UCSD-AML1 (cell line): ENCODE measurements at regions not wholly inside any gene's neighbourhood (a gene's known extent, or its start where the extent isn't known, plus 50 kb on each side); places are given as distances from the start of the nearest gene placed in this dataset.
A peak's percentile ranks its signal among the peaks of the same experiment; 100 is the strongest.

ENCODE experiments used
- DNase-seq: peaks from one replicate; lab custom pipeline; 2025; ENCODE audit not compliant: unreplicated experiment; lab: John Stamatoyannopoulos, UW

DNA sequence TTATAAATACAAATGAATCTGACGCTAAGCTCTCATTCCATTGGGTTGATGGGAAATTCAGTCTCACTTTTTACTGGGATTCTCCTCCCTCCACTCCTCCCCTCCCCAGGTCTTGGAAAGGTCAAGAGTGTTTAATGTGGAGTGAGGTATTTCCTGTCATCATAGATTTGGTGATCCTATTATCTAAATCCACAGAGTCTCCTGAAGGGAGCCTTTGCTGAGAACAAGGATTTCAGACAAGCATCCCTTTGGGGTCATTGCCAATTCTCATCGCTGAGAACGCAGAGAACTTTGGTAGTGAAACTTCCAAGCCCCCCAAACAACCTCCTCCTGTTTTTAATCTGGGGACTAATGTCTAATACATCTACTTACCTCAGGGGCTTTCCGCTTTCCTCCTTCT, 297.9 kb downstream of the OTOL1 start:
- no peak for DNase-seq

DNA sequence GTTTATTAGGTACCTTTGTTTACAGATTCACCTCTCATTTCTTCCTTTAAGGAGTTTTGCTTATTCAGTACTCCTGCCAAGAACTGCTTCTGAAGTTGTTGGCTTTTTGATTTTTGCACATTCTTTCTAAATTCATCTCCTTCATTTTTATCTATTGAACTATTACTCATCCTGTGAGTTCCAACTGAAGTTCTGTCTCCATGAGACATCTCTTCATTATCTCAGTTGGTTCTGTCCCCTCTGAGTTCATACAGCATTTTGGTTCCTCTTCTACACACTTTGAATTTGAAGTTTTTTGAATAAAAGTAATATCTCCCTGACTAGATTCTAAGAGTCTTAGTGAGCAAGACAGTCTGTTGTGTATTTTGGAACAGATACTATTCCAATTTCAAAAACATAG, 299.7 kb downstream of the OTOL1 start:
- no peak for DNase-seq

DNA sequence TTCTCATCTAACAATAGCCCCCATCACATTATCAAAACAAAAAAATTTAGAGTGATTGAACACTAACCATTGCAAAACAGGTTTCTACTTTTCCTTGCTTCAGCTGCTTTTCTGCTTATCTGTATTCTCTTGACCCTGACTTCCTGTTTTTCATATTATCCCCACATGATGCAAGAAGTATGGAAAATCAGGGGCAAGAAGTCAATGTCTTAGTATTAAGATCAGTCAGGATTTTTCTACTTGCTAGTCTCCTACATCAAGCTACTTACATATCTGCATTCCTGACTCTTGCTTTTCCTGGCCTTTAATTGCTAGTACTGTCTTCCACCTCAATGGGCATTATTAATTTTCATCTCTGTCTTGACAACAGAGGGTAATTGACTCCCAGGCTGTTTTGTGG, 300.2 kb downstream of the OTOL1 start:
- no peak for DNase-seq

DNA sequence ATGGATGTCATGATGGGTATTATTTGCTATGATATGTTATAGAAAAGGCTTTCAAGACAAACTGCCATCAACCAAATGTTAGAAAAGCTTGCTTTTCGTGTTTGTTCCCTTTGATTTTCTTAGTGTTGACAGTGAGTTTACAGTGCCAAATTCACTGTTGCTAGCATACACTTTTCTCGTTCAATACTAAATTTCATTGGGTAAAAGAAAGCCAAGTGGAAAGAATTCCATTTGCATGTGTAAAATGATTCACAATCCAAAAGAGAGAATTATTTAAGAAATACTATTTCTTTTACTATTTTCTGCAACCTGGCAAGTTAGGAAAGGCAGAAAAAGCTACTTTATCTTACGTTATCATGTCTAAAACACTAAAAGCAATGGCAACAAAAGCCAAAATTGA, 301.4 kb downstream of the OTOL1 start:
- DNase-seq, result no peak

DNA sequence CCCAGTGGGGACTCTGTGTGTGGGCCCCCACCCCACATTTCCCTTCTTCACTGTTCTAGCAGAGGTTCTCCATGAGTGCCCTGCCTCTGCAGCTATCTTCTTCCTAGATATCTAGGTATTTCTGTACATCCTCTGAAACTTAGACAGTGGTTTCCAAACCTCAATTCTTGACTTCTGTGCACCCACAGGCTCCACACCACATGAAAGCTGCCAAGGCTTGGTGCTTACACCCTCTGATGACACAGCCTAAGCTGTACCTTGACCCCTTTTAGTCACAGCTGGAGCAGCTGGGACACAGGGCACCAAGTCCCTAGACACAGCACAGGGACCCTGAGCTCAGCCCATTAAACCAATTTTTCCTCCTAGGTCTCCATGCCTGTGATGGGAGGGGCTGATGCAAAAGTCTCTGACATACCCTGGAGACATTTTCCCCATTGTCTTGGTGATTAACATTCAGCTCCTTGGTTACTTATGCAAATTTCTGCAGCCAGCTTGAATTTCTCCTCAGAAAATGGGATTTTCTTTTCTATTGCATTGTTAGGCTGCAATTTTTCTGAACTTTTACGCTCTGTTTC, 304.5 kb downstream of the OTOL1 start:
- no peak for DNase-seq

DNA sequence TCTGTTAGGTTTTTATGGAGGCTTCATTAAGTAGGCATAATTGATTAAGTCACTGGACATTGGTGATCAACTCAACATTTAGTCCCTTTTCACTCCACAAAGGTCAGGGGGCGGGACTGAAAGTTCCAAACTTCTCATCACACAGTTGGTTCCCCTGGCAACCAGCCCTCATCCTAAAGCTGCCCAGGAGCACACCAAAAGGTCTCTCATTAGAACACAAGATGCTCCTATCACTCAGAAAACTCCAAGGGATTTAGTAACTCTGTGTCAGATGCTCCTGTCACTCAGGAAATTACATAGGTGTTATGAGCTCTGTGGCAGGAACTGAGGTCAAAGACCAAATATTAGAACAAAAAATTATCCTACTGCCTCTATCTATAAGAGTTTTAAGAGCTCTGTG, 321.5 kb downstream of the OTOL1 start:
- DNase-seq, result no peak

DNA sequence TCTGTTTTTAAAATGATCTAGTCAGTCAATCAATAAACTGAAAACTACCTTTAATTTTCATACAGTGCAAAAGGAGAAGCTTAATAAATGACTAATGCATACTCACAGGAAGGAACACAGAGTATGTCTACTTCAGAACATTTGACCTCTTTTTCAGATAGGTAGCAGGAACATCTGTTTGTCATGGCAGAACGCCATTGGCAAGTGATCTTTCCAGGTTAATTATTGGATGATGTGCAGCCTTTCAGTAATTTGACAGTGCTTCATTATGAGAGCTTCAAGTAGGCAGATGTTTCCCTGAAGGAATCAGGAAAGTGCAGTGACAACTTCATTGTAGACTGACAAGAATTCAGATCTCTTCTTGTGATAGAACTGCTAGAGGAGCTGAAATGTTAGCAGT, 325.0 kb downstream of the OTOL1 start:
- DNase-seq, result no peak

DNA sequence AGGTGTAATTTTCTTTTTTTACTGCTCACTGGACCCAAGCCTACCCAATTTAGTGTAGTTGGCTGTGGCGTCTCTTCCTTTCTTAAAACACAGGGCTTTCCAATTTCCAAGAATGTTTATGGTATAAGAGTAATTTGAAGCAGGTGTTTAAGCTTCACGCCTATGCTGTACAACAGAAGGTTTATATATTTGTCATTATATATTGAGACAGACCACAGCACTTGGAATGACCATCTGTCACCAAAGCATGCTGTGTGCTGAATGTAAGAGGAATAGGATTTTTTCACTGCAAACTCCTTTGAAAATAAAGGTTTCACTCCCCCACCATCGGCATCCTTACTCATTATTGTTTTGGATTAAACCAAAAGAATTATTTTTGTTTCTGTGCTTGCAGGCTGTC, 325.7 kb downstream of the OTOL1 start:
- DNase-seq, result no peak

DNA sequence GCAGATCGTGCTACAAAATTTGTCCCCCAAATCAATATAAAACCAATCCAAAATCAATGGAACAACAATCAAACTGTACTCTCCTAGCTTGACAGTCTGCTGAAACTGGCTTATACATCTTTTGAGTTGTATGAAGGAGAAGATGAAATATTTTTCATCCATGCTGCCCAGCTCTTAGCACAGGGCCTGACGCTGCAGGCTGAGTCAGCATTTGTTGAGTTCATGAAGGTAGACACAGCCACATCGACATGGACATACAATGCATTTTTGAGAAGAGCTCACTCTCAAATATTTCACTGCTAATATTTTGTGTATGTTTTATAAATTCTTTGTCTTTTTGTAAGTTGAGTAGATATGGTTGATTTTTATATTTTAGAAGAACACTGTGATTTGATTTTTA, 327.3 kb downstream of the OTOL1 start:
- DNase-seq, result no peak

DNA sequence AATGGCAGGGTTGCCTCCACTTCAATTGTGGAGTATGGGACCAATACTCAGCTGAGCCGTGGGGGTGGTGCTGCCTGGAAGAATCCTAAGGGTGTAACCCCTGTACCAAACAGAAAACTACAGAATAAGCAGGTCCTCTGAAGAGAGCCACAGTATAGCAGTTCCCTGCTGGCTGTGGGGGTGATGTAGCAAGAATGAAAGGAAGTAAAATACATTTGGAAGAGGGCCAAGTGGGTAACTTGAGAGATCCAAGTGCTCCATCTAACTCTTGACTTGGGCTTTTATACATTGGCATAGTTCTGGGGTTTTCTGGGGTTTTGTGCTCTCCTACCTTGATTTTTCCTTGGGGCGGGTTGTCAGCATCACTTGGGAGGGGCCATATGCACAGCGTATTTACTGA, 341.4 kb downstream of the OTOL1 start:
- DNase-seq, result no peak

DNA sequence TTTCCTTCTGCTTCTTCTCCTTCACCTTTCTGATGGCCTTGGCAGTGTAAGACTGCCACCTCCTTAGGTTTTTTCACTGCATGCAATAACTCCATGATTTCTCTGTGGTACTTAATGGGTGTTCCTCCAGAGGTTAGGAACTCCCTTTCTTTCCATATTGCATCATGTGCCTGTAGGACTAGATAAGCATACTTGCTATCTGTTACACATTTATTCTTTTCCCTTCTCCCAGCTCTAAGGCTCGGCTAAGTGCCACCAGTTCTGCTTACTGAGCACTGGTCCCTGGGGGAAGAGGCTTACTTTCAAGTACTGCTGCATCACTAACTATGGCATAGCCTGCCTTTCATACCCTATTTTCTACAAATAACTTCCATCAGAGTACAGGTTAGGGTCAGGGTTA, 351.8 kb downstream of the OTOL1 start:
- no peak for DNase-seq

DNA sequence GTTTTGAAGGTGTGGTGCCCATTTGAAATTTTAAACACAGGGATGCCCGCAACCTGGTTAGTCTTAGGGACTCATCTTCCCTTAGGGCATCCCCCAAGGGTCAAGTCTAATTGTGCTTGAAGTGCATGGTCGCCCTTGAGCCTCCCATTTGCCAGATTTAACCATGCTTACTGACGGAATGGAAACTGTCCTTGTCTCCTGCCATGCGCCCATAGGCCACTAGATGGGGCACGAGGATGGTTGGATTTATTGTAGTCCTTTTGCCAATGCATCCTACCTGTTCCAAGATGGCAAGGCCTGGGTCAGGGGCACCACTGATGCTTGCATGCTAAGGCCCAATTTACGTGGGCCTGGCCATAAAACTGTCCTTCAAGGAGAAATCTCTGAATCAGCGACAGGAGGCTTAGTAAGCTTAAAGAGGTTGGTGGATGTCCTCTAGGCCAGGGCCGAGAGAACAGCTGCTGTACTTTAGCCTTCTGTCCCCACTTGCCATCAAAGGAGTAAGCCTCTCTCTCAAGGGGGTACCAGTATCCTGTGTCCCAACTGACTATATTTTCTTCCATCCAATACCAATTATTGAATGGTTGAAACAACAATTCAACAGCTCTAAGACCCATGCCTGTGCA, 355.4 kb downstream of the OTOL1 start:
- peak; percentile 46 for DNase-seq

DNA sequence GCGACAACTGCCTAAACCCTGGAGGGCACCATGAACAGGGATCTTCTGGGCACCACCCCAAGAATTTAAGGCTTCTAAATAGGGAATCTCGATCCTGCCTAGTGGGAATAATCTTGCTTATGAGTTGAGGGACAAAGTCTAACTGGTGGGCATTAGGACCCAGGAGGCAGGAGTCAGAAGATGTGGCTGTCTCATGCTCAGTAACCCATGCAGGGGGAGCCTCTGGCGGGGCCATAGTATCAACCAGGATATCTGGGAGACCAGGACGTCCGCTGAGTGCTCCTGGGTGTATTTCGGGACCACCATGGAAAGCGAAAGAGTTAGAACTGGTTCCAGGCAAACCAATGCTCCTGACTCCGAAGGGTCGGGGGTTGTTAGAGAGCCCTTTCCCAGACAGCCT, 356.1 kb downstream of the OTOL1 start:
- no peak for DNase-seq

DNA sequence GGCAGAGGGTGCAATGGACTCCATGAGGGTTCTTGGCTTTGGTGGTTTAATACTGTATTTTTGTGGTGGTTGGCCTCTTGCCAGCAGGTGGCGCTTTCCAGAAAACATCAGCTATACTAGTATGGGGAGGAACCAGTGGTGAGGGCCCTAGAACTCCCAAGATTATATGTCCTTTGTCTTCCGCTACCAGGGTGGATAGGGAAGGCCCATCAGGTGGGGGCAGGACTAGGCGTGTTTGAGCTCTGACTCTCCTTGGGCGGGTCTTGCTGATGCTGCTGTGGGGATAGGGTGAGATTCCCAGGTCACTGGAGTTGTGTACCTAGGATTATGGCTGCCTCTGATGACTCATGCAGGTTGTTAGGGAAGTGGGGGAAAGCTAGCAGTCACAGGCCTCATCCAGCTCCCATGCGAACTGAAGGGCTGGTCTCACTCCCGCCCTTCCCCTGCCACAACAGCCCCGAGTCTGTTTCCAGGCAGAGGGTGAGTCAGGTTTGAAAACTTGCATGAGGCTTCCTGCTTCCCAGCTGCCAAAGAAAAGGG, 357.7 kb downstream of the OTOL1 start:
- DNase-seq, result peak; percentile 41

DNA sequence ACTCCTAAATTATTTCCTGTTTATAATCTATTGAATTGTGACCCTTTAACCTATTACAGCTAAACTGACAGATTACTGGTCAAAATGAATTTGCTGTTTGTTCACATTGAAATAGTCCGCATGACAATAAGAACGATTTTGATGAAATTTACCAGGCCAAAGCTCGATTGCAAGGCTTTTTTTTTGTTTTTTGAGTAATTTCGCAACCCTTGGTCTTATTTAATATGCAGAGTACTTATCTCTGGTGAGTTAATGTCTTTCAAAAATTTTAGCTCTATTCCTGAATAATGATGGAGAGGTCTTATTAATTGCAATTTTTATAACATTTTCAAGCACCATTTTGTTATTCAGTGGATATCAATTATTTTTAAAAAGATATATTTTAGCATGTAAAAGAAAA, 362.4 kb downstream of the OTOL1 start:
- no peak for DNase-seq

DNA sequence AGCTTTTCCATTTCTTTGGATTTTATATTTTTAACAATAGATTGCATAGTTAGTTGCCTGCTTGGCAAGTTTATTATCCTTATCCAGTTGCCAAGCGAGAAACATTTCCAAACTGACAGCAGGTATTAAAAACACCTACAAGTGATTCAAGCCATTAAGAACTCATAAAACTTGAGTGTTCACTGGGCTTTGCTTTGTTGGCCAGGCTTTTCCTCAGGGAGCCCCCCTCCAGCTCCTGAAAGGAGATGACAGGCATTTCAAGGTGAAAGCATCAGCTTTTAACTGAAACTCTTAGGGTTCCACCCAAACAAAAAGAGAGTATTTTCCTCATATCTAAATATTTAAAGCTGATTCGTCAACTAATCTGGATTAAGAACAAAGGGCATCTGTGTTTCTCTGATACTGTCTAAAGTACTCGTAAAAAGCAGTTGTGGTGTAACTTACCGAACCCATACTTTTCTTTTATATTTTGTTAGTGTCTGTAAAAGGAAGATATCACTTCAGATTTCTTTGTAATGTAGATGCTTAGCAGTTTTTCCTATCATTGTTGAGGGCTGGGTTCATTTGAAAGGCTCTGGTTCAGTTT, 363.4 kb downstream of the OTOL1 start:
- DNase-seq, result no peak

DNA sequence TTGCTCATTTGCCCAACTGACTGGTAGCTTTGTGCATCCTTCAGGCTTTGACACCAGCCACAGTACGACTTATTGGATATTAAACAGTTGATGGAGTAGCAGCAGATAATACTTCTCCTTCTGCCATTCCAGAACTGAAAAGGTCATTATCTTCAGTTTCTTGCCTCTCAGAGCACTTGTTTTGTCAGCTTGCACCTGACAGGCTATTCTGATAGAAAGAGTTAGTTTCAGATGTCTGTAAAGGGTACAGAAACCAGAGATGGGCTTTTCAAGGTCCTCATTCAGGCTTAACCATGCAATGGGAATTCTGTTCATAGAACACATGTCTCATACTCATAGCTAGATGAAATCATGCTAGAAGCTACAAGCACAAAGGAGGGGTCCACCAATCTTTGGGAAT, 367.2 kb downstream of the OTOL1 start:
- DNase-seq, result no peak

DNA sequence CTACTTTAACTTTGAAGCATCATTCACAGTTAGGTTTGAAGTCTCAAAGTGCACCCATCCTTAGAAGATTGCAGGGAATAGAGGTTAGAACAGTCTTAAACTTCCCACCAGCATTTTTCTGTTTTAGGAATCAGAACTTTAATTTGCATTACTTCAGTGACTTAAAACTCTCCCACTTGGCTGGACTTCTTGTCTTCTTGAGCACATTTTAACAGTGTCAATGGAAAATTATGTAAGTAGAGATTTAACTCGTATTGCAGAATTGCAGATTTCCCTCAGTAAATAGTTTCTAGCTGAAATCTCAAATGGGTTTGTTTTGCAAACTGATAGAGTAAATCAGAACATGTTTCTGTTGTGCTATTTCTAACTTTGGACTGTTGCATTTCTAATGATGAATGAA, 369.6 kb downstream of the OTOL1 start:
- DNase-seq, result no peak

DNA sequence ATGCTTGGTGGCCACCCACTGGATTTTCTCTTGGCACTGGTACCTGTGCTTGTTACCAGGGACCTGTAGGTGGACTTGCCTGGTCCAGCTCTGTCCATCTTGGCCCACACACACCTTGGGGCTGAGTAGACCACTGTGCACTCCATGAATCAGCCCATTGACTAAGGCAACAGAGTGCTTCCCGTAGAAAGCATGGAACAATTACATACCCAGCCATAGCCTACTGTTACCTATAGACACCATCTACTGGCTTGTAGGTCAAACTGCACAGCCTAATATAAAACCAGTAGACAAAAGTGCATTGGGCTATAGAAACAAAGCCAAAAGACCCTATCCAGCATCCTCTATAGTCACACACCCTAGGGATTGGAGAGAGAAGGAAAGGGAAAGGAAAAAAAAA, 378.9 kb downstream of the OTOL1 start:
- no peak for DNase-seq

DNA sequence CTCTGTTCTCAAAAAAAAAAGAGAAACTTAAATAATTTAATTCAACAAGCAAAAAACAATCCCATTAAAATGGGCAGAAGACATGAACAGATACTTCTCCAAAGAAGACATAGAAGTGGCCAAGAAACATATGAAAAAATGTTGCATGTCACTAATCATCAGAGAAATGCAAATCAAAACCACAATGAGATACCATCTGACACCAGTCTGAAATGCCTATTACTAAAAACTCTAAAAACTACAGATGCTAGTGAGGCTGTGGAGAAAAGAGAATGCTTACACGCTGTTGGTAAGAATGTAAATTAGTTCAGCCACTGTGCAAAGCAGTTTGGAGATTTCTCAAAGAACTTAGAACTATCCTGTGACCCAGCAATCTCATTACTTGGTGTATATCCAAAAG, 382.9 kb downstream of the OTOL1 start:
- no peak for DNase-seq

DNA sequence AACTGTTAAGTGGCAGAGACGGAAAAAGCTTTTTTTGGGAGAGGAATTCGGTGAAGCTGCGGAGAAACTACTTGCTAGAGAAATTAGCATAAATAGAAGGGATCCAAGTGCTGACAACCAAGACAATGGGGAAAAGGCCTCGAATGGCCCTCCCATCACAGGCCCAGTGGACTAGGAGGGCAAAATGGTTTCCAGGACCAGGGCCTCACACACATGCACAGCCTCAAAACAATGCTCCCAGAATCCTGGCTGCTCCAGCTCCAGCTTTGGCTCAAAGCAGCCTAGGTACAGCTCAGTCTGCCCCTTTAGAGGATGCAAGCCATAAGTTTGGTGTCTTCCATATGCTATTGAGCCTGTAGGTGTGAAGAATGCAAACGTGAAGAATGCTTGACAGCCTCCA, 388.2 kb downstream of the OTOL1 start:
- DNase-seq, result no peak

DNA sequence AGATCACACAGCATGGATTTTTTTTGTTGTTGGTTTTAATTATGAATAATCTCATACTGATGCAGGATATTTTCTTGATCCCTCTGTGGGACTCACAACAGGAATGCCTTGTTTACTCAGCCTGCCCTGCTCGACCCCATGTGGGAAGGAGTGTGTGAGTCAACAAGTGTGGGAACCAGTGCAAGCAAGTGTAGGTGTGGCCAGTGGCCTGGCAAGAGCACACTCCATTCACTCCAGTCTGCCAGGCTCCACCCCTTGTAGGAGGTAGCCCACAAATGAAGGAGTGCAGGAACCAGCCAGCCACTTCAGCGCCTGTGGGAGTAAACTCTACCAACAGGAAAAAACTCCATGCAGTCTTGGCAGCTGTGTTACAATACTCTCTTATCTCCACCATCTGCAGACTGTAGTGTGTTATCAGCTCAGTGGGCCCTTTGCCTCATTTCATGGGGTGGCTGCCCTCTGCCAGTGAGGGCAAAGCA, 393.6 kb downstream of the OTOL1 start:
- DNase-seq, result peak; percentile 3

DNA sequence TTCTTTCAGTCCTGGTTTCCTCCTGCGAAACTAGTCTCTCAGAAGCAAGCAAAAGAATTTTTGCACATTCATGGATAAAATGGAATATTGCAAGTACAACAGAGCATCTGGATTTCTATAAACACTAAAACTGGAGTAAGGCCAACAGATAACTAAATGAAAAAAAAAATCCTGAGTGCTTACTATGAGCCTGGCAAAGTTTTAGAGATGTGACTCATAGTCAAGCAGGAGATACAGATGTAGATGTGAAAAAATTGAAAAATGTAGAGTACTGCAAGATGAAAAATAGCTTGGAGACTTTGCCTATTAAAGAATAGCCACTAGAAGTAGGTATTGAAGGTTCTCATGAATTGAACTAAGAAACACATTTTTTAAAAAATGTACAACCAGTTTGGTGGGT, 397.4 kb downstream of the OTOL1 start:
- no peak for DNase-seq
